K562 (cell line): ENCODE measurements at regions not wholly inside any gene's neighbourhood (a gene's known extent, or its start where the extent isn't known, plus 50 kb on each side); places are given as distances from the start of the nearest gene placed in this dataset.
A peak's percentile ranks its signal among the peaks of the same experiment; 100 is the strongest.

Source experiments
- ATAC-seq: fragments of 200-7000 bp; cut with Tn5 transposase; 3 replicates; pipeline ENCODE4 v1.9.1; 2020; ENCODE audit warnings: moderate library complexity
- BruUV-seq: library from RNA; stranded (reverse); fragments of 400-500 nt; replicated peaks from 2 replicates; lab custom pipeline; 2021; lab: Mats Ljungman, UMichigan
- CTCF ChIA-PET: fragments of 300-600 bp; formaldehyde crosslinking; extraction: SDS; loops from one replicate; lab custom pipeline; 2021; ENCODE audit warnings: low intra/inter-chr PET ratio; lab: Yijun Ruan, JAX
- POLR2A ChIA-PET: fragments of 300-600, 350-650 bp; sonication (Branson Sonifier 250); formaldehyde crosslinking; extraction: SDS; loops from one replicate; lab custom pipeline; 2021; ENCODE audit warnings: antibody characterized with exemption, inconsistent platforms; lab: Yijun Ruan, JAX
- DNase-seq, 4 experiments: peaks; one replicate each; pipeline versions ENCODE4 v3.0.0 to v3.0.0-alpha.2; 2011 to 2018; ENCODE audit warnings: low spot score in 3 of 4, mixed read lengths in 3 of 4; ENCODE audit errors: extremely low read depth in 1 of 4
- FAIRE-seq: peaks from 2 replicates; lab custom pipeline; 2011; peaks lifted over from hg19 to GRCh38; lab: Jason Lieb, UNC
- H2AFZ ChIP-seq: 2 replicates; pipeline ENCODE4 v1.6.0; 2011; ENCODE audit warnings: low read depth, low read length, control low read depth, inconsistent platforms
- H3K27ac ChIP-seq: fragments of 200-600 bp; 3 replicates; pipeline ENCODE4 v1.8.0; 2011; ENCODE audit warnings: low read depth, mild to moderate bottlenecking, control low read depth, inconsistent platforms, low read length, moderate library complexity, mixed read lengths; ENCODE audit errors: extremely low read depth
- H3K27me3 ChIP-seq, 2 experiments: fragments of 300-600 bp in 1 of 2; 2 replicates in 1 of 2; 3 replicates in 1 of 2; pipeline versions ENCODE4 v1.6.0 to v1.8.0; 2011; ENCODE audit warnings: inconsistent platforms in 2 of 2, low read length in 2 of 2, mild to moderate bottlenecking in 1 of 2, mixed read lengths in 1 of 2, moderate library complexity in 1 of 2; ENCODE audit not compliant: control insufficient read depth in 2 of 2, insufficient read depth in 2 of 2
- H3K36me3 ChIP-seq: fragments of 300-600 bp; 3 replicates; pipeline ENCODE4 v1.8.0; 2011; ENCODE audit warnings: mild to moderate bottlenecking, low read length, inconsistent platforms; ENCODE audit not compliant: control insufficient read depth, insufficient read depth
- H3K4me1 ChIP-seq, 2 experiments: fragments of 200-600 bp in 1 of 2; replicated peaks in 1 of 2; 2 replicates in 1 of 2; 3 replicates in 1 of 2; pipeline versions ENCODE4 v1.5.1 to v1.8.0; 2011; ENCODE audit warnings: inconsistent platforms in 2 of 2, low read length in 2 of 2, mild to moderate bottlenecking in 1 of 2, mixed read lengths in 1 of 2, moderate library complexity in 1 of 2; ENCODE audit not compliant: control insufficient read depth in 2 of 2, insufficient read depth in 2 of 2
- H3K4me2 ChIP-seq: 2 replicates; pipeline ENCODE4 v1.6.1; 2011; ENCODE audit warnings: low read length, control low read depth, inconsistent platforms, mixed read lengths; ENCODE audit not compliant: insufficient read depth
- H3K4me3 ChIP-seq: fragments of 200-600 bp; sonication (generic), shearing (Covaris generic); 2 replicates; pipeline ENCODE4 v1.5.1; 2016; ENCODE audit warnings: control low read depth, inconsistent platforms
- H3K79me2 ChIP-seq: fragments of 200-600 bp; 3 replicates; pipeline ENCODE4 v1.8.0; 2011; ENCODE audit warnings: low read length, inconsistent platforms; ENCODE audit not compliant: control insufficient read depth, insufficient read depth
- H3K9ac ChIP-seq, 2 experiments: 2 replicates each; pipeline versions ENCODE4 v1.6.0 to v1.6.1; 2011; ENCODE audit warnings: low read depth in 2 of 2, low read length in 2 of 2, control low read depth in 1 of 2, inconsistent platforms in 1 of 2, mild to moderate bottlenecking in 1 of 2, mixed read lengths in 1 of 2; ENCODE audit not compliant: insufficient read depth in 1 of 2
- H3K9me1 ChIP-seq: one replicate; pipeline ENCODE4 v1.6.0; 2011; ENCODE audit warnings: inconsistent platforms, mild to moderate bottlenecking, low read length, moderate library complexity; ENCODE audit not compliant: control insufficient read depth, insufficient read depth
- H3K9me3 ChIP-seq: replicated peaks from 2 replicates; pipeline ENCODE4 v1.5.1; 2011; ENCODE audit warnings: low read depth, low read length, inconsistent platforms; ENCODE audit not compliant: control insufficient read depth, insufficient read depth
- H4K20me1 ChIP-seq: replicated peaks from 2 replicates; pipeline ENCODE4 v1.6.1; 2011; ENCODE audit warnings: low read length, inconsistent platforms, mixed read lengths; ENCODE audit not compliant: control insufficient read depth, insufficient read depth
- BRF1 ChIP-seq: IDR thresholded peaks from 3 replicates; pipeline ENCODE4 v1.6.1; 2011; ENCODE audit warnings: borderline replicate concordance, mild to moderate bottlenecking; ENCODE audit not compliant: insufficient read length; ENCODE audit errors: extremely low read depth
- CBX1 ChIP-seq: sonication (generic); IDR thresholded peaks from 2 replicates; pipeline ENCODE4 v1.6.1; 2016; ENCODE audit warnings: antibody characterized with exemption, low read depth, mild to moderate bottlenecking
- E4F1 ChIP-seq: fragments of 250-450 bp; sonication (Bioruptor Pico); IDR thresholded peaks from 2 replicates; pipeline ENCODE4 v1.5.0; 2021; ENCODE audit warnings: mild to moderate bottlenecking, borderline replicate concordance
- HNRNPL ChIP-seq: fragments of 200-400 bp; formaldehyde crosslinking; IDR thresholded peaks from 2 replicates; pipeline ENCODE4 v1.6.1; 2017; ENCODE audit warnings: low read depth, mild to moderate bottlenecking, low read length
- LARP7 ChIP-seq: fragments of 450-650 bp; IDR thresholded peaks from 2 replicates; pipeline ENCODE4 v1.6.1; 2016
- MXD1 ChIP-seq: fragments of 250-450 bp; sonication (Bioruptor Pico); IDR thresholded peaks from 2 replicates; pipeline ENCODE4 v1.8.0; 2021; ENCODE audit warnings: borderline replicate concordance, mild to moderate bottlenecking, moderate library complexity; ENCODE audit not compliant: poor library complexity, severe bottlenecking
- NCOA2 ChIP-seq, 2 experiments: fragments of 450-650 bp; IDR thresholded peaks; 2 replicates each; pipeline ENCODE4 v1.6.1; 2018; ENCODE audit warnings: mild to moderate bottlenecking in 2 of 2, moderate library complexity in 1 of 2; ENCODE audit not compliant: partially characterized antibody in 2 of 2
- NFRKB ChIP-seq: fragments of 450-650 bp; IDR thresholded peaks from 2 replicates; pipeline ENCODE4 v1.6.1; 2016; ENCODE audit warnings: low read depth
- POLR2AphosphoS2 ChIP-seq: IDR thresholded peaks from 2 replicates; pipeline ENCODE4 v1.6.1; 2012; ENCODE audit warnings: low read length, improper control_type of control experiment
- TAF9B ChIP-seq: fragments of 450-650 bp; IDR thresholded peaks from 2 replicates; pipeline ENCODE4 v1.6.1; 2018; ENCODE audit warnings: mild to moderate bottlenecking; ENCODE audit not compliant: partially characterized antibody
- ZNF143 ChIP-seq: sonication (generic); formaldehyde crosslinking; IDR thresholded peaks from 2 replicates; pipeline ENCODE4 v1.9.0; 2022; ENCODE audit warnings: mild to moderate bottlenecking, missing genetic modification reagents
- ZSCAN29 ChIP-seq: fragments of 450-650 bp; IDR thresholded peaks from 2 replicates; pipeline ENCODE4 v1.6.1; 2017
- WGBS: fragments of 100-300 bp; shearing (Covaris generic); methylation state at CpG from one replicate; pipeline ENCODE4 v1.1.6; 2016; ENCODE audit warnings: low coverage, mixed read lengths; ENCODE audit not compliant: insufficient coverage; ENCODE audit errors: missing lambda C conversion rate; 5-methylcytosine and 5-hydroxymethylcytosine counted together
- in situ Hi-C: fragments of 300-500 bp; cut with MboI; formaldehyde crosslinking; loops from 4 replicates; pipeline ENCODE4 v1.15.0; 2018; ENCODE audit warnings: inconsistent platforms, mixed read lengths
- intact Hi-C: fragments of 100-400 bp; cut with micrococcal nuclease; formaldehyde crosslinking; loops from 2 replicates; pipeline ENCODE4 v1.14.2; 2022
- TF ChIP-seq, protein P1 (sequence below): fragments of 450-650 bp; formaldehyde crosslinking; IDR thresholded peaks from 2 replicates; pipeline ENCODE4 v1.4.0; 2020; ENCODE audit warnings: mild to moderate bottlenecking, moderate library complexity
- TF ChIP-seq, protein P2 (sequence below): sonication (generic); formaldehyde crosslinking; IDR thresholded peaks from 2 replicates; pipeline ENCODE4 v1.8.1; 2023; ENCODE audit warnings: missing genetic modification reagents, mild to moderate bottlenecking, borderline replicate concordance

GRCh38 chr4:108398836-108399235 is 221.5 kb upstream of the RPL34 start:
- FAIRE-seq (no peak), ATAC-seq (peak; percentile 54; the same call in 2 of the 3 replicates), DNase-seq (no peak)
- Histone ChIP-seq H3K27ac (no peak overlapping the region), H4K20me1 (no peaks in the 10 kb centered on the region), H3K9me3 (no peaks in the 10 kb centered on the region), H3K27me3 (peaks cover 2 to 5% of the 10 kb centered on the region in 2 experiments; a peak in 1 of 5 replicates), H3K4me1 (no peaks in the 10 kb centered on the region; a peak in 1 of 5 replicates), H3K36me3 (no peaks in the 10 kb centered on the region), H3K9ac (no peak overlapping the region), H3K79me2 (no peaks in the 10 kb centered on the region), H3K9me1 (no peaks in the 10 kb centered on the region), H2AFZ (0 out of 2 replicates have a peak overlapping the region, but pooled peaks have one; percentile 18), H3K4me2 (no peak overlapping the region), H3K4me3 (no peak overlapping the region)
- in situ Hi-C loops (no loop called here), intact Hi-C loops (no loop called here)
- ChIA-PET CTCF (no interaction called here), POLR2A (no interaction called here)
- BruUV-seq, result no TSS peak
- WGBS, result 26% methylated on average over 7 of the region's 7 CpGs
- TF ChIP-seq LARP7 (no peak), E4F1 (CRISPR knock-in tag) (no peak), TAF9B (no peak), POLR2AphosphoS2 (no peak), NFRKB (no peak), ZSCAN29 (no peak), CBX1 (no peak), ZNF143 (CRISPR knock-in tag) (no peak), MXD1 (CRISPR knock-in tag) (no peak), NCOA2 (IDR thresholded peaks at IDR 0.05; ENCODE audit: partially characterized antibody in 2 of 2) (no peak), HNRNPL (no peak), BRF1 (no peak)
- TF ChIP-seq, protein P1, sequence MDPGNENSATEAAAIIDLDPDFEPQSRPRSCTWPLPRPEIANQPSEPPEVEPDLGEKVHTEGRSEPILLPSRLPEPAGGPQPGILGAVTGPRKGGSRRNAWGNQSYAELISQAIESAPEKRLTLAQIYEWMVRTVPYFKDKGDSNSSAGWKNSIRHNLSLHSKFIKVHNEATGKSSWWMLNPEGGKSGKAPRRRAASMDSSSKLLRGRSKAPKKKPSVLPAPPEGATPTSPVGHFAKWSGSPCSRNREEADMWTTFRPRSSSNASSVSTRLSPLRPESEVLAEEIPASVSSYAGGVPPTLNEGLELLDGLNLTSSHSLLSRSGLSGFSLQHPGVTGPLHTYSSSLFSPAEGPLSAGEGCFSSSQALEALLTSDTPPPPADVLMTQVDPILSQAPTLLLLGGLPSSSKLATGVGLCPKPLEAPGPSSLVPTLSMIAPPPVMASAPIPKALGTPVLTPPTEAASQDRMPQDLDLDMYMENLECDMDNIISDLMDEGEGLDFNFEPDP (CRISPR knock-in tag), result no peak
- TF ChIP-seq, protein P2, sequence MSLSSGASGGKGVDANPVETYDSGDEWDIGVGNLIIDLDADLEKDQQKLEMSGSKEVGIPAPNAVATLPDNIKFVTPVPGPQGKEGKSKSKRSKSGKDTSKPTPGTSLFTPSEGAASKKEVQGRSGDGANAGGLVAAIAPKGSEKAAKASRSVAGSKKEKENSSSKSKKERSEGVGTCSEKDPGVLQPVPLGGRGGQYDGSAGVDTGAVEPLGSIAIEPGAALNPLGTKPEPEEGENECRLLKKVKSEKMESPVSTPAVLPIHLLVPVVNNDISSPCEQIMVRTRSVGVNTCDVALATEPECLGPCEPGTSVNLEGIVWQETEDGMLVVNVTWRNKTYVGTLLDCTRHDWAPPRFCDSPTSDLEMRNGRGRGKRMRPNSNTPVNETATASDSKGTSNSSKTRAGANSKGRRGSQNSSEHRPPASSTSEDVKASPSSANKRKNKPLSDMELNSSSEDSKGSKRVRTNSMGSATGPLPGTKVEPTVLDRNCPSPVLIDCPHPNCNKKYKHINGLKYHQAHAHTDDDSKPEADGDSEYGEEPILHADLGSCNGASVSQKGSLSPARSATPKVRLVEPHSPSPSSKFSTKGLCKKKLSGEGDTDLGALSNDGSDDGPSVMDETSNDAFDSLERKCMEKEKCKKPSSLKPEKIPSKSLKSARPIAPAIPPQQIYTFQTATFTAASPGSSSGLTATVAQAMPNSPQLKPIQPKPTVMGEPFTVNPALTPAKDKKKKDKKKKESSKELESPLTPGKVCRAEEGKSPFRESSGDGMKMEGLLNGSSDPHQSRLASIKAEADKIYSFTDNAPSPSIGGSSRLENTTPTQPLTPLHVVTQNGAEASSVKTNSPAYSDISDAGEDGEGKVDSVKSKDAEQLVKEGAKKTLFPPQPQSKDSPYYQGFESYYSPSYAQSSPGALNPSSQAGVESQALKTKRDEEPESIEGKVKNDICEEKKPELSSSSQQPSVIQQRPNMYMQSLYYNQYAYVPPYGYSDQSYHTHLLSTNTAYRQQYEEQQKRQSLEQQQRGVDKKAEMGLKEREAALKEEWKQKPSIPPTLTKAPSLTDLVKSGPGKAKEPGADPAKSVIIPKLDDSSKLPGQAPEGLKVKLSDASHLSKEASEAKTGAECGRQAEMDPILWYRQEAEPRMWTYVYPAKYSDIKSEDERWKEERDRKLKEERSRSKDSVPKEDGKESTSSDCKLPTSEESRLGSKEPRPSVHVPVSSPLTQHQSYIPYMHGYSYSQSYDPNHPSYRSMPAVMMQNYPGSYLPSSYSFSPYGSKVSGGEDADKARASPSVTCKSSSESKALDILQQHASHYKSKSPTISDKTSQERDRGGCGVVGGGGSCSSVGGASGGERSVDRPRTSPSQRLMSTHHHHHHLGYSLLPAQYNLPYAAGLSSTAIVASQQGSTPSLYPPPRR (CRISPR knock-in tag), result no peak
